ENCODE measurements at regions not wholly inside any gene's neighbourhood (a gene's known extent, or its start where the extent isn't known, plus 50 kb on each side); places are given as distances from the start of the nearest gene placed in this dataset.

- intact Hi-C loops (cut with micrococcal nuclease): no loop called here
- ATAC-seq (no peak), DNase-seq (no peak)
Observed at GRCh38 chr2:196247976-196248280, 76.5 kb upstream of the STK17B start.

- ATAC-seq (peak; percentile 23), DNase-seq (no peak)
- intact Hi-C loops (cut with micrococcal nuclease): no loop called here
Observed at GRCh38 chr2:196248467-196249094, 77.2 kb upstream of the STK17B start.

DNA sequence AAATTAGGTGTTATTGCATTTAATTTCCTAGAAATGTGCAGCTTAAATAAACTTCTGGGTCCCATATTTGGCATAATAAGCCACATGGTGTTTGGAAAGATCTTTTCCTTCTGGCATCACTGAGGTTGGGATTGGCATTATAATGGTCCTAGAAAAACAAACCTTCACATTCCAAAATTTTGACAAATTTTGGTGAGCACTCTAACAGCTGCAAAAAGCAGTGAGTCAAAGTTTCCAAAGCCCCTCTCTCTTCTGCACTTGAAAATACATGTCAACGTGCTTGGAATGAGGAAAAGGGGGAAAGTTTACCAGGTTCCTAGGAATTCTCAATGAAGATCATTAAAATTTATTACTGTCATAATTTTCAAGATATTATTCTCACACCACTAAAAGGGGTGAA is 77.8 kb upstream of the STK17B start:
- intact Hi-C loops (cut with micrococcal nuclease): no loop called here
- ATAC-seq: no peak
- no peak for DNase-seq

GRCh38 chr2:196249860-196250259 is 78.5 kb upstream of the STK17B start:
- ATAC-seq (no peak), DNase-seq (no peak)
- intact Hi-C loops (cut with micrococcal nuclease): no loop called here

DNA sequence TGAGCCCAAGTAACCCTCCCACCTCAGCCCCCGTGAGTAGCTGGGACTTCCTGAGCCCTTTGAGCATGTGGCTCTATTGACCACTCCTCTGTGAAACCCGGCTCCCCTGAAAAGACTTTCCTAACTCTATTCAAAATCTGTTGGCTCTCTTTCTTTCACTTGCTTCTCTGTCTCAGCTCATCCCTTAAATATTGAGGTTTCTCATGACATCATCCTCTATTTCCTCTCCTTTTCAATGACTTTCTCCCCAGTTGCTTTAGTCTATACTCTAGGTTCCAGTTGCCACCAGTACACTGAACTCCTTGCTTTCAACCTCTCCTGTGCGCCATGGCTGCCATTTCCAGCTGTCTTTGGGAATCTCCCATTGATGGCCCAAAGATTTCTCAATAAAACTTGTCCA is 79.8 kb upstream of the STK17B start:
- intact Hi-C loops (cut with micrococcal nuclease): no loop called here
- no peak for ATAC-seq
- no peak for DNase-seq

DNA sequence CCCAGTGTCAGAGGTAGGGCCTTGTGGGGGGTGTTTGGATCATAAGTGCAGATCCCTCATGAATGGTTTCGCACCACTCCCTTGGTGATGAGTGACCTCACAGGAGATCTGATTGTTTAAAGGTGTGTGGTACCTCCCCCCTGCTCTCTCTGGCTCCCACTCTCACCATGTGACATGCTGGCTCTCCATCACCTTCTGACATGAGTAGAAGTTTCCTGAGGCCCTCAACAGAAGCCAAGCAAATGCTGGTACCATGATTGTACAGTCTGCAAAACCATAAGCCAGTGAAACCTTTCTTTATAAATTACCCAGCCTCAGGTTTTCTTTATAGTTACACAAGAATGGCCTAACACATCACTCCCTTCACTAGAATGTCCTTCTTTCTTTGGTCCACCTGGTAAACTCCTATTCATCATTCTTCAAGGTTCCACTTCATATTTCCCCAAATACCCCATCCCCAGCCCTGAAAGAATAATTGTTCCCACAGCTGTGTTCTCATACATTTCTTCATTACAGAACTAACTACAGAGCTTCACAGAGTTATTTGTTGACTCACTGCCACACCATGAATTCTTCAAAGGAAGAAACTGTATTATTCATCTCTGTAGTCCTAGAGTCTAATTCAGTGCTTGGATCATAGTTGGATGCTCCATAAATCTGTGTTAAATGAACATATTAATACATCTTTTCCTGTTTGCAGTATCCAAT is 81.2 kb upstream of the STK17B start:
- DNase-seq (no peak), ATAC-seq (no peak)
- intact Hi-C loops (cut with micrococcal nuclease): no loop called here

DNA sequence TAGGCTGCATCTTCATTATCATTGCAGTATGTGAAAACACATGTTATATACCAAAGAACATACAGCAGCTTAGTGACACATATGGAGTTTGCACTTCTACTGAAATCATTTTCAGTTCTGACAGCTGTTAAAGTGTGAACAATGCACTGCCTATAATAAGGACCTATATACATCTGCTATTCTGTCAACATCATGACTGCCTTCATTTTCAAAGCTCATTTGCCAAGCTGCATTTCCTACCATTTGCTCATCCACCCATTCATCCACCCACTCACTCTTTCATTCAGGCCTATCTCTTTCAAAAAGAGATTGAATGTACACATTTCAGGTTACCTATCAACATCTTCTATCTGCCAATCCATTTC is 81.7 kb upstream of the STK17B start:
- intact Hi-C loops (cut with micrococcal nuclease): no loop called here
- ATAC-seq (no peak), DNase-seq (no peak)

DNA sequence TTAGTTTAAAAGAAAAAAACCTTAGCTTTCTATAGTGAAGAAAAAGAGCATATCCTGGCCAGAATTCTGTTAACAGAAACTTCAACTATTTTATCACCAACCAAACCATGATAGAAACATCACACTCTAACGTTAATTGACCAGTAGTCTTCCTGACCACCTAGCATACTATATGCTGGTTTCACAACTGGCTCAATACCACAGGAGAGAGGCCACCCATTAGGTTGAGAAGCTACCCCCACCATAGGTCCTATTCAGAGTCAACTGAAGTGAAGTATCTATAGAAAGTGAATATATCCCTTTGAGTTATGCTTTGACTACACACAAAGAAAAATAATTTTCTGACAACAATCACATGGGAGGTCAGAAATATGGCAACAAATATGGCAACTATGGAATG is 85.2 kb upstream of the STK17B start:
- intact Hi-C loops (cut with micrococcal nuclease): no loop called here
- no peak for DNase-seq
- ATAC-seq: no peak

DNA sequence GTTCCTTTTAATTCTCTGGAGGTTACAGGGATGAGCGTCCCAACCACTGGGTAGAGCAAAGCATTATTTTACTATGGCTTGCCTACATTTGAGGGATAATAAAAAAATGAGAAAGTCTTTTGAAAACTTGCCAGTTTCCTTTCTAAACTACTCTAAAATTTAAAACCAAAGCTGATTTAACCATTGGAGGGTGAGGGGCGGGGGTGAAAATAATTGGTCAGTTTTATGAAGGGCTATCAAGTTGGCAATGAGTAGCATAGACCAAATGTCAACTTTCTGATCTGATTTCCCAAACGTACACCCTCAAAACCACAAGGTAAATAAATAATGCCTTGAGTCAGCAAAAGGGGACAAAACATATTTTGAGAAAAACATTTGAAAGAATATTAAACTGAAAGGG is 85.7 kb upstream of the STK17B start:
- intact Hi-C loops (cut with micrococcal nuclease): no loop called here
- DNase-seq (no peak), ATAC-seq (no peak)

DNA sequence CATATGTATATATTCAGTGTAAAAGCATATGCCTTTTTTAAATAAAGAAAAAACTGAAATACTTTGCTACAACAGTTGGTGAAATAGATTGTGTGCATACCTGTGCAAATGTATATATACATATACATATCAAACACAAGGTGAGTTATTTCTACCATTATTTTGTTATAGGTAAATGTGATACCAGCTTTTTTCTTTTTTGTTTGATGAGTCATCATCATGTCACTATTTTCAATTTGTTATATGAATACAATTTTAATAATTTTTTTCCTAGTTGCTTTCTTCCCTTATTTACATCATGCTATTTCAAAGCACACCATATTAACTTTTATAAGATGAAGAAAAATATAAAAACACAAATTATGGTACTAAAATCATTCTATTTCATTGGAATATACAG is 87.0 kb upstream of the STK17B start:
- ATAC-seq (no peak), DNase-seq (no peak)
- intact Hi-C loops (cut with micrococcal nuclease): no loop called here

DNA sequence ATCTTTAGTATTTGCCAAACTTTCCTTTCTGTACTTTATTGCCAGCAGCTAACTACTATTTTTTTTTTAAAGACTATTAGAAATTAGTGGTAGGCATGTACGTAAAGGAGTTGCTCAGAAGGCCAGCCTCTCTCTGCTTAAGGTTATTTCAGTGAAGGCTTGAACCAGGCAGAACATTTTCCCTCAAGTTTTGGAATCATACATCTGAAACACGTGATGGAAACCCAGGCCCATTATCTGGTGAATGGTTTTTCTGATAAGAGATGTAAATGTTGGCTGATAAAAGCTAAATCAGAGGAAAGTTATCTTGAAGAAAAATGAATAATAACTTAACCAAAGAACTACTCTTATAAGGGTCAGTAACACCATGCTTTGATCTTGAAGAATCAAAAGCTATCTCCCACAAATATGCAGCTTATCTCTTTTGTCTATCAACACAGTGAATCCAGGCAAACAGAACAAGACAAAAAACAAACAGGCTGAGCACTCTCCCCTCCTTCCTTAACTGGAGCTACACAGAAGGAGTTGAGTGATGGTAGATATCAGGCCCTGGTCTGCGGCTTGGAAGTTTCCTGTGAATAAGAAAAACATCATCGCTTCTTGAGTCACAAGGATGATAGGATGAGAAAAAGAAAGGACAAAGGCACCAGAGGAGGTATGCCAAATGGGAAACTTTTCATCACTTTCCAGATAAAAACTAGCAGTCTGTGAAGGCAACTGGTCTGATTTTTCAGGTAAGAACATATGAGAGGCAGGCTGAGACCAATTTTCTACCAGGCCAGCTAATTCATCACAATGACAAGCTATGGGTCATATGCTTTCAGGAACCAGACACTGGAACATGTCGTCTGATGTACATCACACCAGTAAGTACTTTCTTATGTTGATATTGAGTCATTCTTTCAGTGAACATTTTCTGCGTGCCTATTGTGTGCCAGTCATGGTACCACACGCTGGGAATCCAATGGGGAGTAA is 88.4 kb upstream of the STK17B start:
- ATAC-seq: no peak
- no peak for DNase-seq
- intact Hi-C loops (cut with micrococcal nuclease): no loop called here

DNA sequence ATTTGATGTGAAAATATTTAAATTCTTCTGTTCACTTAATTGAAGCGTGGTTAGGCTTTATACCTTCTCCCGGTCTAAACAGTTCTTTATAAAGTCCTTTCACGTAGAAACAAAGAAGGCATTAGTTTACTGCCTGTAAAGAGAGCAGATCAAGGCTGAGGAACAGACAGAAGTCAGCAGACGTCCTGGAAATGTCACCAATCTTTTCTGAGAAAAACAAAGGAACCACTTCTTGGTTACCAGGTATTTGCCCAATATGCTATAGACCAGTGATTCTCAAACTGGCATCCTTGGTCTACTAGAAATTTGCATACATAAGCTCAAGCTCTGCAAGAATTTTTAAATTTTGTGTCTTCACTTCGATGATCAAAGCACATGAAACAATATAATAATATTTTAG is 89.2 kb upstream of the STK17B start:
- ATAC-seq (no peak), DNase-seq (no peak)
- intact Hi-C loops (cut with micrococcal nuclease): no loop called here

DNA sequence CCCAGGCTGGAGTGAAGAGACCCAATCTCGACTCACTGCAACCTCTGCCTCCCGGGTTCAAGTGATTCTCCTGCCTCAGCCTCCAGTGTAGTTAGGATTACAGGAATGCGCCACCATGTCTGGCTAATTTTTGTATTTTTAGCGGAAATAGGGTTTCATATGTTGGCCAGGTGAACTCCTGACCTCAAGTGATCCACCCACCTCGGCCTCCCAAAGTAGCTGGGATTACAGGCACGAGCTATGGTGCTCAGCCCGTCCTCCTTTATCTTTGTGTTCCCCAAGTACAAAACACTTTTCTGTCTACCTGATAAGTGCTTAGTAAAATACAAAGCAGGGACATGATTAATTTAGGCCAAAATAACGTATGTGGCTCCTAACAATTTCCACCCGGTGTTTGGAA is 91.2 kb upstream of the STK17B start:
- intact Hi-C loops (cut with micrococcal nuclease): no loop called here
- no peak for ATAC-seq
- DNase-seq: no peak

DNA sequence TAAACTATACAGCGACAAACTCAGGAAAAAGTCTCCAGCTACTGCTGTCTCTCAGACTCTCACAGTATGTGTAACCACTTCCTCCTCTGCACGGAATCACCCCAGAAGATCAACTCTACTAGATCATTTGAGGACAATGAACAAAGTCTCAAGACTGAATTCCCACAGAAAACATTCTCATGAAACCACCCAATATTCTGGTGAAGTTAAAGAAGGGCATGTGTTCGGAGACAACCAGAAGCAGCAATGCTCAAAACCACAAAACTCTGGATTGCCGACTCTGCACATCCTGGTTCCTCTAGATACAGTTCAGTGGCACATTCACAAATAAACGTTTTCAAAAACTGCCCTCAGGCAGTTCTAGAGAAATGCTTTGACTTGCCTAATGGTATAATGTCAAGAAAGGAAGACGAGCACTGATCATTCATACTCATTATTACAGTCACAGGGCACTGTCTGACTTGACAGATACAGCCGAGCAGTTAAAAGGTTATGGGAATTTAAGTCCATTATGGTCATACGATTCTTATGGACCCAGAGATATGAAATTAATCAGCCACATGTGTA is 91.9 kb upstream of the STK17B start:
- ATAC-seq (peak; percentile 71), DNase-seq (no peak)
- intact Hi-C loops (cut with micrococcal nuclease): no loop called here

DNA sequence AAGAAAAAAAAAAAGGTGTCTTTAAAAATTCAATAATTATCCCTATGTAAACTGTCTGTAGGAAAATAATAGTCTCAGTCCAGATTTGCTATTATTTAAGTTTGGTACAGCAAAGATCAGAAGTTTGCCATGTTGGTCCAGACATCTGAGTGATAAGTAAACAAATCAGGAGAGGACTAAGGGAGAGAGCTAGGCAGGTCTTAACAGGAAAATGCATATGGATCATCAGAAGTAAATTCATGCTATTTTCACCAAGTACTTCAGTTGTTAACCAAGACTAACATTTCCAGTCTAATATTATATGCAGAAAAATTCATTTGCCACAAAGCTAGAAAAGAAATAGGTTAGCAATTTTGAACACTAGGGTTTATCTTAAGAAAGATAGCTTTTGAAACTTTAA is 95.0 kb upstream of the STK17B start:
- ATAC-seq (no peak), DNase-seq (no peak)
- intact Hi-C loops (cut with micrococcal nuclease): no loop called here

DNA sequence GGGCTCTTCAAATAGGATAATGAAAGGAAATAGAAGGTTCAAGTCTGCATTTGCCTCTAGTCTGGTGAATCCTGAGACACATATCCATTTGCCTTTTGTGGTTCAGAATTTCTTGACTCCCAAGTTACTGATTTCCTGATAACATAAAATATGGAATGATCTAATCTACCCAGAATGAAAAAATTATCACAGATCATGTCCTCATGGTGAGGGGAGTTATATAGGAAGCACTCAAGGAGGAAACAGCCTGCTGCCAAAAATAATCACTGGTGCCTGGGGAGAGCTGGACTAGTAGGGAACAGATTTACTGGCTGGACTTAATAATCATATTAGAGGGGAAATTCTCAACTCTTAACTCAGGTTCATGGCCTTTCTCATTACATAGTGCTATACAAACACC is 95.5 kb upstream of the STK17B start:
- intact Hi-C loops (cut with micrococcal nuclease): no loop called here
- DNase-seq: no peak
- peak; percentile 55 for ATAC-seq

DNA sequence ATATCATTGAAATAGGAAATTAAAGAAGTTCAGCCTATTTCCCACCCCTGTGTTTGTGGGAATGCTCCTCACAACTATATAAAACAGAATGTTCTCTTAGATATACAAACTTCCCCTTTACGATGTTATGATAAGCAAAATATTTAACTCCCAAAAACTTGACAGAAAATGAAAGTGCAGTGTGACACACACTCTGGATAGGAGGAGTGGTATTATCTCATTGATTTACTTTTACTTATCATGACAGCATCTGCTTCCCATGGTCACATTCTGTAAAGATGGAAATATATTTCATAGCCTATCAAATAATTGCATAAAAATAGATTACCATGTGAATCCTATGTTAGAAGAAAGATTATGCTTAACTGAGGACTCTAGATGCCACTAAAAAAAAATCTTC is 96.6 kb upstream of the STK17B start:
- intact Hi-C loops (cut with micrococcal nuclease): no loop called here
- ATAC-seq (peak; percentile 49), DNase-seq (no peak)

- peak; percentile 71 for ATAC-seq
- intact Hi-C loops (cut with micrococcal nuclease): no loop called here
- no peak for DNase-seq
Observed at GRCh38 chr2:196268538-196269338, 97.4 kb upstream of the STK17B start.

DNA sequence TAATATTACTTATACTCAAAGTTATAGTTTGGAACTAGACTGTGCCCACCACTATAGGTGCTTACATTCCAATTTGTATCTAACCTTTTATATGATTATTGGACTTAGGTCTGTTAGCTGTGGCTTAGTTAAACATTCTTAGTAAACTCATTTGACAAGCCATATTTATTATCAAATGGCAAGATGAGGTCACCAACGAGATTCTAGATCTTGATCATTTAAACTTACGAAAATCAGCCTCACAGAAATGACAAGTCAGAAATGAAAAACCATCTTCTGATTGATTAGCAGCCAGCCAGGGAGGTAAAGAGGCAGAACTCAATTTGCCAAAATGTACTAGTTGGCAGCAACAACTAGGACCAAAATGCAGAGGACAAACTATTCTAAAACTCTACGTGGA is 100.4 kb upstream of the STK17B start:
- intact Hi-C loops (cut with micrococcal nuclease): loop anchor here (10.0 kb wide), 1 partner anchor 197 kb away; no protein-coding TSS in a partner anchor
- DNase-seq (no peak), ATAC-seq (no peak)
